Panc1 (cell line): ENCODE measurements at regions not wholly inside any gene's neighbourhood (a gene's known extent, or its start where the extent isn't known, plus 50 kb on each side); places are given as distances from the start of the nearest gene placed in this dataset.

Experiments used
- ATAC-seq: fragments of 200-7000 bp; cut with Tn5 transposase; 2 replicates; pipeline ENCODE4 v1.9.1; 2020; ENCODE audit warnings: mild to moderate bottlenecking, moderate library complexity
- BruUV-seq: library from RNA; stranded (reverse); fragments of 400-500 nt; replicated peaks from 2 replicates; lab custom pipeline; 2021; lab: Mats Ljungman, UMichigan
- CTCF ChIA-PET: fragments of 300-600 bp; sonication (Branson Sonifier 250); formaldehyde crosslinking; loops from one replicate; lab custom pipeline; 2022; ENCODE audit warnings: antibody characterized with exemption; lab: Charles Lee
- POLR2A ChIA-PET: fragments of 300-600 bp; sonication (Branson Sonifier 250); formaldehyde crosslinking; loops from one replicate; lab custom pipeline; 2022; ENCODE audit warnings: antibody characterized with exemption; lab: Charles Lee
- DNase-seq: peaks from one replicate; pipeline ENCODE4 v3.0.0-alpha.2; 2010; ENCODE audit warnings: low read depth, low spot score
- H3K27ac ChIP-seq: 2 replicates; pipeline ENCODE4 v1.5.1; 2011; ENCODE audit warnings: mild to moderate bottlenecking, low read length, inconsistent platforms
- H3K27me3 ChIP-seq: fragments of 200-500 bp; sonication (Bioruptor generic); 2 replicates; pipeline ENCODE4 v1.6.0; 2014; ENCODE audit warnings: low read length, inconsistent platforms; ENCODE audit not compliant: control insufficient read depth, insufficient read depth
- H3K36me3 ChIP-seq: fragments of 200-500 bp; sonication (Bioruptor generic); 2 replicates; pipeline ENCODE4 v1.5.1; 2014; ENCODE audit warnings: inconsistent platforms, mild to moderate bottlenecking, low read length, moderate library complexity; ENCODE audit not compliant: control insufficient read depth, insufficient read depth
- H3K4me1 ChIP-seq: 2 replicates; pipeline ENCODE4 v1.5.1; 2011; ENCODE audit warnings: inconsistent platforms, mild to moderate bottlenecking, low read length, moderate library complexity; ENCODE audit not compliant: control insufficient read depth, insufficient read depth
- H3K4me3 ChIP-seq, 2 experiments: 2 replicates each; pipeline ENCODE4 v1.5.1; 2011 to 2012; ENCODE audit warnings: low read depth in 2 of 2, low read length in 2 of 2, mild to moderate bottlenecking in 2 of 2, inconsistent platforms in 1 of 2, moderate library complexity in 1 of 2
- H3K9me3 ChIP-seq: fragments of 200-500 bp; sonication (Bioruptor generic); 2 replicates; pipeline ENCODE4 v1.5.1; 2014; ENCODE audit warnings: low read depth, mild to moderate bottlenecking, inconsistent platforms, low read length, moderate library complexity; ENCODE audit not compliant: control insufficient read depth, insufficient read depth
- POLR2AphosphoS5 ChIP-seq: IDR thresholded peaks from 2 replicates; pipeline ENCODE4 v1.6.1; 2012; ENCODE audit warnings: mild to moderate bottlenecking, low read depth, low read length, moderate library complexity
- SIN3A ChIP-seq: IDR thresholded peaks from 2 replicates; pipeline ENCODE4 v1.6.1; 2012; ENCODE audit warnings: low read depth, mild to moderate bottlenecking, low read length, moderate library complexity, borderline replicate concordance; ENCODE audit not compliant: insufficient read depth
- TCF7L2 ChIP-seq: IDR thresholded peaks from 2 replicates; pipeline ENCODE4 v1.6.1; 2011; ENCODE audit warnings: mild to moderate bottlenecking, low read depth, low read length, inconsistent platforms
- in situ Hi-C: cut with HindIII; loops from 2 replicates; pipeline ENCODE4 v1.10.0; 2016; ENCODE audit warnings: low sequenced_read_pairs, low pct_unique_long_range_greater_than_20kb
- intact Hi-C: fragments of 100-400 bp; cut with micrococcal nuclease; formaldehyde crosslinking; loops from one replicate; pipeline ENCODE4 v1.10.0; 2022; ENCODE audit not compliant: unreplicated experiment
- TF ChIP-seq, protein P1 (sequence below): fragments of 450-650 bp; IDR thresholded peaks from 2 replicates; pipeline ENCODE4 v1.5.1; 2017; ENCODE audit warnings: mild to moderate bottlenecking
- TF ChIP-seq, protein P2 (sequence below), 2 experiments: IDR thresholded peaks; 2 replicates each; pipeline ENCODE4 v1.6.1; 2011 to 2012; ENCODE audit warnings: low read depth in 2 of 2, control low read depth in 1 of 2, low read length in 1 of 2, mild to moderate bottlenecking in 1 of 2, moderate library complexity in 1 of 2; ENCODE audit not compliant: insufficient read depth in 1 of 2

DNA sequence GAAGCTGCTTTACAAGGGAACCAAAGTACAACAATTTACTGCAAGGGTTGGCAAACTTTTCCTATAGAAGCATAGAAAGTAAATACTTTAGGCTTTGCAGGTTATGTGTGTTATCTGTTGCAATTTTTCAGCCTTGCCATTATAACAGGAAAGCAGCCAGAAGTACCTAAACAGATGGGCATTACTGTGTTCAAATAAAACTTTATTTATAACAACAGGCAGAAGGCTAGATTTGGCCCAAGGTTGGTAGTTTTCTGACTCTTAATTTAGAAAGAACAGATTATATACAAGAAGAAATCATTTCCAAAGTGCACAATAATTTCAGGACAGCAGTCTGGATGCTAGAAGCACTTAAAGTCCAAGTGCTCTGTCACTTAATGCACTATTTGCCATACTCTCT lies 307.1 kb downstream of the ANKRD7 start:
- Histone ChIP-seq H3K27ac (no peak overlapping the region), H3K4me1 (no peaks in the 10 kb centered on the region), H3K27me3 (no peaks in the 10 kb centered on the region), H3K9me3 (no peaks in the 10 kb centered on the region), H3K36me3 (no peaks in the 10 kb centered on the region), H3K4me3 (no peak overlapping the region)
- ATAC-seq: no peak
- ChIA-PET CTCF (no interaction called here), POLR2A (no interaction called here)
- no TSS peak for BruUV-seq
- in situ Hi-C loops (no loop called here), intact Hi-C loops (no loop called here)
- TF ChIP-seq, protein P1, sequence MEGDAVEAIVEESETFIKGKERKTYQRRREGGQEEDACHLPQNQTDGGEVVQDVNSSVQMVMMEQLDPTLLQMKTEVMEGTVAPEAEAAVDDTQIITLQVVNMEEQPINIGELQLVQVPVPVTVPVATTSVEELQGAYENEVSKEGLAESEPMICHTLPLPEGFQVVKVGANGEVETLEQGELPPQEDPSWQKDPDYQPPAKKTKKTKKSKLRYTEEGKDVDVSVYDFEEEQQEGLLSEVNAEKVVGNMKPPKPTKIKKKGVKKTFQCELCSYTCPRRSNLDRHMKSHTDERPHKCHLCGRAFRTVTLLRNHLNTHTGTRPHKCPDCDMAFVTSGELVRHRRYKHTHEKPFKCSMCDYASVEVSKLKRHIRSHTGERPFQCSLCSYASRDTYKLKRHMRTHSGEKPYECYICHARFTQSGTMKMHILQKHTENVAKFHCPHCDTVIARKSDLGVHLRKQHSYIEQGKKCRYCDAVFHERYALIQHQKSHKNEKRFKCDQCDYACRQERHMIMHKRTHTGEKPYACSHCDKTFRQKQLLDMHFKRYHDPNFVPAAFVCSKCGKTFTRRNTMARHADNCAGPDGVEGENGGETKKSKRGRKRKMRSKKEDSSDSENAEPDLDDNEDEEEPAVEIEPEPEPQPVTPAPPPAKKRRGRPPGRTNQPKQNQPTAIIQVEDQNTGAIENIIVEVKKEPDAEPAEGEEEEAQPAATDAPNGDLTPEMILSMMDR: no peak
- no peak for TF ChIP-seq SIN3A
- TF ChIP-seq, protein P2, sequence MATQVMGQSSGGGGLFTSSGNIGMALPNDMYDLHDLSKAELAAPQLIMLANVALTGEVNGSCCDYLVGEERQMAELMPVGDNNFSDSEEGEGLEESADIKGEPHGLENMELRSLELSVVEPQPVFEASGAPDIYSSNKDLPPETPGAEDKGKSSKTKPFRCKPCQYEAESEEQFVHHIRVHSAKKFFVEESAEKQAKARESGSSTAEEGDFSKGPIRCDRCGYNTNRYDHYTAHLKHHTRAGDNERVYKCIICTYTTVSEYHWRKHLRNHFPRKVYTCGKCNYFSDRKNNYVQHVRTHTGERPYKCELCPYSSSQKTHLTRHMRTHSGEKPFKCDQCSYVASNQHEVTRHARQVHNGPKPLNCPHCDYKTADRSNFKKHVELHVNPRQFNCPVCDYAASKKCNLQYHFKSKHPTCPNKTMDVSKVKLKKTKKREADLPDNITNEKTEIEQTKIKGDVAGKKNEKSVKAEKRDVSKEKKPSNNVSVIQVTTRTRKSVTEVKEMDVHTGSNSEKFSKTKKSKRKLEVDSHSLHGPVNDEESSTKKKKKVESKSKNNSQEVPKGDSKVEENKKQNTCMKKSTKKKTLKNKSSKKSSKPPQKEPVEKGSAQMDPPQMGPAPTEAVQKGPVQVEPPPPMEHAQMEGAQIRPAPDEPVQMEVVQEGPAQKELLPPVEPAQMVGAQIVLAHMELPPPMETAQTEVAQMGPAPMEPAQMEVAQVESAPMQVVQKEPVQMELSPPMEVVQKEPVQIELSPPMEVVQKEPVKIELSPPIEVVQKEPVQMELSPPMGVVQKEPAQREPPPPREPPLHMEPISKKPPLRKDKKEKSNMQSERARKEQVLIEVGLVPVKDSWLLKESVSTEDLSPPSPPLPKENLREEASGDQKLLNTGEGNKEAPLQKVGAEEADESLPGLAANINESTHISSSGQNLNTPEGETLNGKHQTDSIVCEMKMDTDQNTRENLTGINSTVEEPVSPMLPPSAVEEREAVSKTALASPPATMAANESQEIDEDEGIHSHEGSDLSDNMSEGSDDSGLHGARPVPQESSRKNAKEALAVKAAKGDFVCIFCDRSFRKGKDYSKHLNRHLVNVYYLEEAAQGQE (IDR thresholded peaks at IDR 0.05; ENCODE audit: insufficient read depth in 1 of 2, low read depth in 2 of 2, low read length in 1 of 2): no peak
- TF ChIP-seq POLR2AphosphoS5: no peak
- TF ChIP-seq TCF7L2: no peak
- DNase-seq: no peak

DNA sequence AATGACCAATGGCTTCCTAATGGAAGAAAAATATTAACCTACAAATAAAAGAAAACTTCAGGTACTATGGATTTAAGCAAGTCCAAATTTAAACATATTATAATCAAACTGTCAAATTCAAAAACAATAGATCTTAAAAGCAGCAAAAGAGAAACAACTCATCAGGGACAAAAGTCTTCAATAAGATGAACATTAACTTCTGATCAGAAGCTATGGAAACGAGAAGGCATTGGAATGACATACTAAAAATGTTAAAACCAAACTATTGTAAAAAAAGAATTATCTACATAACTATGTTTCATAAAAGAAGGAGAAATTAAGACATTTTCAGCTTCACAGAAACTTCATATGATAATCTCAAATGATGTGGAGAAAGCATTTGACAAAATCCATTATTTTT lies 334.7 kb downstream of the ANKRD7 start:
- ChIA-PET CTCF (no interaction called here), POLR2A (no interaction called here)
- intact Hi-C loops: no loop called here
- no TSS peak for BruUV-seq
- TF ChIP-seq TCF7L2: no peak
- no peak for TF ChIP-seq POLR2AphosphoS5
- TF ChIP-seq, protein P2 (IDR thresholded peaks at IDR 0.05; ENCODE audit: insufficient read depth in 1 of 2, low read depth in 2 of 2, low read length in 1 of 2): no peak
- TF ChIP-seq, protein P1: no peak
- no peak for TF ChIP-seq SIN3A
- Histone ChIP-seq H3K27ac (no peak overlapping the region), H3K4me1 (no peaks in the 10 kb centered on the region), H3K9me3 (peaks cover 8% of the 10 kb centered on the region; the same call in 1 of the 2 replicates), H3K4me3 (no peak overlapping the region), H3K27me3 (no peaks in the 10 kb centered on the region), H3K36me3 (no peaks in the 10 kb centered on the region)
- no peak for ATAC-seq
- in situ Hi-C loops: no loop called here
- DNase-seq: no peak
